RWPE1 (cell line): ENCODE measurements at regions not wholly inside any gene's neighbourhood (a gene's known extent, or its start where the extent isn't known, plus 50 kb on each side); places are given as distances from the start of the nearest gene placed in this dataset.

ENCODE experiments used
- CTCF ChIA-PET: fragments of 350-600 bp; sonication (Branson Sonifier 250); formaldehyde crosslinking; extraction: SDS; loops from one replicate; lab custom pipeline; 2021; lab: Yijun Ruan, JAX
- POLR2A ChIA-PET: fragments of 400-600 bp; formaldehyde crosslinking; extraction: SDS; loops from one replicate; lab custom pipeline; 2020; ENCODE audit warnings: antibody characterized with exemption; ENCODE audit not compliant: low non-redundant PET; lab: Yijun Ruan, JAX
- DNase-seq: peaks from one replicate; pipeline ENCODE4 v3.0.0; 2012; ENCODE audit warnings: low spot score
- H3K27ac ChIP-seq: fragments of 450-650 bp; 2 replicates; pipeline ENCODE4 v1.5.1; 2017
- CTCF ChIP-seq: fragments of 450-650 bp; conservative IDR thresholded peaks from 2 replicates; pipeline ENCODE4 v1.5.1; 2017; ENCODE audit warnings: low read depth, mild to moderate bottlenecking

DNA sequence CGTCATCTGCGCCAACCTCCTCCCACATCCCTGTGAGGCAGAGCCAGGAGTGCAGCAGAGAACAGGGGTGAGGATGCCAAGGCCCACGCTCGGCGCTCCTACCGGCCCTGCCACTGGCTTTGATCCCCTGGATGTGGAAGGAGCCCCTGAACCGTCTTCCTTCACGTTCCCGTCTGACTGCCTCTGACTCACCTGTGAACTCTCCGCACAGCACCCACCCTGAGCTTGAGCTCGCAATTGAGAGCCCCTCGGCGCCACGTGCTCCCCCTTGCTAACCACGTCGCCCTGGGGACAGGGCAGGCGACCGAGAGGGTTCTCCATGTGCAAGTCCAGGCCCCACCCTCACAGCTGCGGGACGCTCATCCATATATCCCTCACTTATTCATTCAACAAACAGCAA, 645.3 kb downstream of the BRD1 start:
- no peak for DNase-seq
- TF ChIP-seq CTCF = no peak
- no peak overlapping the region for H3K27ac ChIP-seq
- ChIA-PET POLR2A (no interaction called here), CTCF (no interaction called here)

GRCh38 chr22:49181942-49182341, 645.7 kb downstream of the BRD1 start:
- ChIA-PET POLR2A (no interaction called here), CTCF (no interaction called here)
- no peak overlapping the region for H3K27ac ChIP-seq
- no peak for TF ChIP-seq CTCF
- no peak for DNase-seq

- ChIA-PET CTCF (no interaction called here), POLR2A (no interaction called here)
- no peak for DNase-seq
- no peak for TF ChIP-seq CTCF
- no peak overlapping the region for H3K27ac ChIP-seq
These were observed 646.2 kb downstream of the BRD1 start for GRCh38 chr22:49181431-49181830.

- ChIA-PET POLR2A (no interaction called here), CTCF (no interaction called here)
- no peak for DNase-seq
- H3K27ac ChIP-seq = no peak overlapping the region
- TF ChIP-seq CTCF = no peak
These were observed 647.0 kb downstream of the BRD1 start for GRCh38 chr22:49180683-49181024.

- CTCF ChIA-PET = no interaction called here
- POLR2A ChIA-PET = no interaction called here
- DNase-seq = no peak
- H3K27ac ChIP-seq = no peak overlapping the region
- no peak for TF ChIP-seq CTCF
These were observed 647.6 kb downstream of the BRD1 start for GRCh38 chr22:49179886-49180682.

- DNase-seq = no peak
- no peak for TF ChIP-seq CTCF
- ChIA-PET POLR2A (no interaction called here), CTCF (no interaction called here)
- H3K27ac ChIP-seq = no peak overlapping the region
These were observed 648.5 kb downstream of the BRD1 start for GRCh38 chr22:49179175-49179574.
